Retinal pigment epithelial cell (primary cell): ENCODE measurements at regions not wholly inside any gene's neighbourhood (a gene's known extent, or its start where the extent isn't known, plus 50 kb on each side); places are given as distances from the start of the nearest gene placed in this dataset.
A peak's percentile ranks its signal among the peaks of the same experiment; 100 is the strongest.

Experiments used
- DNase-seq: peaks from one replicate; pipeline ENCODE4 v3.0.0-alpha.2; 2010; ENCODE audit warnings: low read depth
- H3K4me3 ChIP-seq: 2 replicates; pipeline ENCODE4 v1.5.1; 2011; ENCODE audit warnings: mild to moderate bottlenecking, low read length, control low read depth, moderate library complexity
- CTCF ChIP-seq: conservative IDR thresholded peaks from 2 replicates; pipeline ENCODE4 v1.5.1; 2011; ENCODE audit warnings: low read depth, low read length, control low read depth, inconsistent platforms

- H3K4me3 ChIP-seq: no peak overlapping the region
- TF ChIP-seq CTCF: no peak
- DNase-seq: no peak
Measured at GRCh38 chr4:17163156-17163771, 264.8 kb upstream of the LDB2 start.

GRCh38 chr4:17157304-17157703 lies 258.9 kb upstream of the LDB2 start:
- H3K4me3 ChIP-seq: no peak overlapping the region
- no peak for TF ChIP-seq CTCF
- no peak for DNase-seq

DNA sequence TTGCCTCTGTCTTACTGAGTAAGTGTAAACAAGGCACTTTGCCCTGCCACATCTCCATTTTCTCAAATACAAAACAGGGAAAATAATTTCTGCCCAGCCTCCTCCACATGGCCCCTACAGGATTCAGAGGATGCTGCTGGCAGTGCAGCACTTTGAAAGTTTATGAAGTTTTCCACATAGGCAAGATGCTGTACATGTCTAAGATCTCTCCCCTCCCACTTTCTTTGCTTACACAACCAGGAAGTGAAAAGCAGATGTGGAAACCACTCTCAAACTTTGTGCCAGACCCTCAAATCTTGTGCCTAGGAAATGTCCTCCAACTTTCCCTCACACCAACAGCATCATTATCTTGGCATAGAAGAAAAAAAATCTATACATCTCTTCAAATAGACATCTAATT lies 257.0 kb upstream of the LDB2 start:
- no peak for TF ChIP-seq CTCF
- H3K4me3 ChIP-seq: no peak overlapping the region
- DNase-seq: no peak

GRCh38 chr4:17153572-17153971 lies 255.1 kb upstream of the LDB2 start:
- TF ChIP-seq CTCF: no peak
- H3K4me3 ChIP-seq: no peak overlapping the region
- DNase-seq: no peak

DNA sequence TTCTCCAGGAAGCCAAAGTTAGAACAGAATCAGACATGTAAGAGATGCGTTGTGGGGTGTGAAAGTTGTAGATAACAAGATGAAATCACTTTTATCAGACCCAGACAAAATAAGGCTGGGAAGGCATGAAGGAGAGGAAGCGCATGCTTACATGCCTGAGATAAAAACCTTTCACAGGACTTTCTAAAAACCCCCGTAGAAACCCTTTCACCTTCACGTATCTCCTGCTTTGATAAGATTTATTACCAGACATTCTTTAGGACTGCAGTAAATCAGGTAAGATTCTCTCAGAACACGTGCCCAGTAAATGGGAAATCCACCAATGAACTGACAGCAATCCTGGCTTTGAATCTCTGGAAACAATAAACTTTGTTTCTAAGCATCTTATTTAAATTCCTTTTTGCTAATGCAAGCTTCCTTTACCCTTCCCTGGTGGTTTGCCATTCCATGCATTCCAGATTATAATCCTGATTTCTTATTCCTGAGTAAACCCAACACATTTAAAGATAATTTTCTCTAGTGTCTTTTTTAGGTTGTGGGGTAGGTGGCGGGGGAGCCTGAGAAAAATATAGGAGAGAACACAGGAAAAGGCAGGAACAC lies 254.6 kb upstream of the LDB2 start:
- H3K4me3 ChIP-seq: no peak overlapping the region
- DNase-seq: no peak
- TF ChIP-seq CTCF: no peak

DNA sequence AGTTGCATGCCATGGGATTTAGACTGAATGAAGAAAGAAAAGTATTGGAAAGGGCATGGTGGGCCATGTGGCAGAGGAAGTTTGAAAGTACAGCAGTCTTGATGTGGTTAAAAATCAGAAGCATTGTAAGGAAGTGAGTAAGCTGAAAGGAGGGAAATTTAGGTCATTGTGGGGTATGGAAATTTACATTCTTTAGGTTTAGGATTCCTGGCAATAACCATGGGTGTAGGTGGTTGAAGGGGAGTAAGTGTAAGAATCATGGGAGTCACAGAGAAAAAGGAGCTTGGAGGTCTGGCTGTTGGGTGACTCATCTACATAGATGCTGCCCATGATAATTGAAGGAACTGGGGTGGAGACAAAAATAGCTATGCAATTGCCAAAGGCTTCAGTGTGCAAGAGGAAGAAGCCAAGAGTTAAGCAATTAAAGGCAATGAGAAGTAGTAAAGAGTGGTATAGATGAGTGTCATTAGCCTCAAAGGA lies 243.8 kb upstream of the LDB2 start:
- no peak overlapping the region for H3K4me3 ChIP-seq
- DNase-seq: peak; percentile 33
- TF ChIP-seq CTCF: no peak

GRCh38 chr4:17138847-17139246 lies 240.4 kb upstream of the LDB2 start:
- no peak for TF ChIP-seq CTCF
- H3K4me3 ChIP-seq: no peak overlapping the region
- no peak for DNase-seq
